Left lung (tissue), 4 donors: ENCODE measurements at regions not wholly inside any gene's neighbourhood (a gene's known extent, or its start where the extent isn't known, plus 50 kb on each side); places are given as distances from the start of the nearest gene placed in this dataset.

Experiments
- ATAC-seq: fragments of 200-7000 bp; cut with Tn5 transposase; one replicate; pipeline ENCODE4 v1.9.1; 2020; ENCODE audit warnings: moderate library complexity
- DNase-seq, 4 donors: peaks; one replicate each; pipeline ENCODE4 v3.0.0-alpha.2; 2013 to 2020
- H3K27ac ChIP-seq, 2 donors: fragments of 200-600 bp; sonication (generic) in 1 of 2; one replicate each; pipeline versions ENCODE4 v1.5.0 to v1.8.0; 2020 to 2021
- H3K27me3 ChIP-seq, 2 donors: fragments of 200-600 bp; sonication (generic) in 1 of 2; one replicate each; pipeline versions ENCODE4 v1.5.0 to v1.8.0; 2020 to 2021
- H3K36me3 ChIP-seq, 2 donors: fragments of 200-600 bp; sonication (generic) in 1 of 2; one replicate each; pipeline versions ENCODE4 v1.5.0 to v1.8.0; 2020 to 2021
- H3K4me1 ChIP-seq, 2 donors: fragments of 200-600 bp; one replicate each; pipeline ENCODE4 v1.8.0; 2021
- H3K4me3 ChIP-seq, 2 donors: fragments of 200-600 bp; sonication (generic) in 1 of 2; one replicate each; pipeline versions ENCODE4 v1.5.0 to v1.8.0; 2020 to 2021; ENCODE audit warnings: mild to moderate bottlenecking in 1 of 2
- H3K9me3 ChIP-seq, 2 donors: fragments of 200-600 bp; sonication (generic) in 1 of 2; one replicate each; pipeline versions ENCODE4 v1.5.0 to v1.8.0; 2020 to 2021
- CTCF ChIP-seq, 2 donors: fragments of 200-600 bp; sonication (generic) in 1 of 2; IDR thresholded peaks; one replicate each; pipeline versions ENCODE4 v1.5.0 to v1.8.0; 2021; ENCODE audit warnings: antibody characterized with exemption in 2 of 2
- intact Hi-C, 2 donors: fragments of 100-400 bp; cut with DNase I; formaldehyde crosslinking; loops; one replicate each; pipeline versions ENCODE4 v1.11.2 to v1.14.2; 2022
- donor health status: DM: no; HTN: yes; CAD: no.
- donor health status: DM: no; HTN: no; CAD: no.

GRCh38 chr2:14572633-14573032, 59.9 kb upstream of the LRATD1 start:
- H3K9me3 ChIP-seq: no peaks in the 10 kb centered on the region
- no peak overlapping the region for H3K27ac ChIP-seq
- no peak for ATAC-seq
- H3K4me3 ChIP-seq: no peak overlapping the region
- H3K4me1 ChIP-seq: no peaks in the 10 kb centered on the region
- DNase-seq: no peak
- H3K36me3 ChIP-seq: no peaks in the 10 kb centered on the region
- intact Hi-C loops: no loop called here
- H3K27me3 ChIP-seq: no peaks in the 10 kb centered on the region
- TF ChIP-seq CTCF (IDR thresholded peaks at IDR 0.05): no peak

- ATAC-seq (no peak), DNase-seq (no peak)
- H3K4me1 ChIP-seq: no peaks in the 10 kb centered on the region
- H3K27ac ChIP-seq: no peak overlapping the region
- H3K4me3 ChIP-seq: no peak overlapping the region
- no peak for TF ChIP-seq CTCF (IDR thresholded peaks at IDR 0.05)
- intact Hi-C loops: no loop called here
- H3K36me3 ChIP-seq: no peaks in the 10 kb centered on the region
- no peaks in the 10 kb centered on the region for H3K27me3 ChIP-seq
- no peaks in the 10 kb centered on the region for H3K9me3 ChIP-seq
These were observed 54.7 kb upstream of the LRATD1 start for GRCh38 chr2:14577843-14578242.
